ENCODE measurements at regions not wholly inside any gene's neighbourhood (a gene's known extent, or its start where the extent isn't known, plus 50 kb on each side); places are given as distances from the start of the nearest gene placed in this dataset.
"Not testable (repeated sequence)": the region's sequence is repeated elsewhere in the genome, so short reads cannot be mapped to it uniquely, and the experiment has no call there.

DNA sequence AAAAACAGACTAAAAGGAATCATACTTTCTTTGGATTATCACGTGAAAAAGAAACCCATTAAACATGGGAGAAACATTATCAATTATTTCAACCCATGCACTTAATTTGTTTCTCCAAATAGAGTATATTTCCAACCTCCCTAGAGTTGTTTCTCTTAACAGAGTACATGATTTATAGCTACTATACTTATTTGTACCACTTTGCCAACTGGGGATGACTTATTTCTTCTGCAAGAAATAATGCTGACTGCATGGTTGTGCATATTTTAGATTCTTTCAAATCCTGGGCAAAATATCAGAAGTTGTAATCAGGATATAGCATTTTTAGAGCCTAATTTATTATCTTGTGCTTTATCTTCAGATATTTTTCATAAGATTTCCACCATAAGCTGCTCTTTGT, 629.1 kb upstream of the EYS start:
- DNase-seq = no peak

DNA sequence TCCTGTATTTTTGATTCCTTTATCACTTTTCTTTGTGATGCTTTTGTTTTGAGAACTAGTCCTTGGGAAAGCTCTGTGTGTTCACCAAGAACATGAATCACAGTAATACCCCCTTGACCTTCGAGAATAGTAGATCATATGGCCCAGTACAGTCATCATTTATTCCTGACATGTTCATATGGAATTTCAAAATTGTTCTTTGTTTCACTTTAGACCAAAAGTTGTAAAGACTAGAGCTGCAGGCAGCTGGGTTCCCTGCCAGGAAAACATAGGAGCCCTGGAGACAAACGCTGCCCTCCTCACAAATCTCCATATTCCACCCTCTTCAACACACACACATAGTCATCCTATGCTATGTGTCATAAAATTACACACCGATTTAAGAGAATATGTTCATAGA, 621.2 kb upstream of the EYS start:
- DNase-seq = no peak

DNA sequence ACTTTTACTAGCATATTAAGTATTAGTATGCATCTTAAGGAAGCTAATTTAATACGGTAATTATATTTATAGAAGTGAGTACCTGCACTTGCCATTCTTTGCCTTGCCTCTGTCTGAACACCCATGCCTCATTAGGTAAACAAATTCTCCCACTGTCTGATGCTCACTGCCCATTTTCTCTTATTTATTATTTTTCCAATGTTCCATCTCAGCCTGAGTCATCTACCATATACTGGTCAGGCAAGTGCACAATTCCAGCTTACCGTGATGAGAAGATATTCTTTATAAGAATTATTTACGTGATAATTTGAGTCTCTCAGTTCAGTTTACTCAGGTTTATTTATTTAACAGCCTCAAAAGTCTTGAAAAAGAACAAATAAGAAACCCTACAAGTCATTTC, 619.2 kb upstream of the EYS start:
- DNase-seq = no peak

DNA sequence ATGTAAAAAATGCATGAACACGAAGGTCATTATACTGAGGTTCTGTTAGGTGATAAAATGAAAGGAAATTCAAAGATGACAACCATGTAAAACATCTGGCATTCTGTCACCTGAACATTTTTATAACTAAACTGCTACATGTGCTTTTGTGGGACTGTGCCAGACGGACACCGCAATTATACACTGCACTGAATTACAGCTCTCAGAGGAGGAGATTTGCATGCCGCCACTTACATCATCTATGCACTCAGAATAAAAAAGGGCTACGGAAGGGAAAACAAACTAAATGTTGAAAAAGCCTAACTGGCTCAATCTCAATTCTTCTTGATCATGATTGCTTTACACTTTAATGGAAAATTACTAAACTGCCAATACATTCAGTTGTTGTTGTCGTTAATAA, 614.0 kb upstream of the EYS start:
- no peak for DNase-seq

DNA sequence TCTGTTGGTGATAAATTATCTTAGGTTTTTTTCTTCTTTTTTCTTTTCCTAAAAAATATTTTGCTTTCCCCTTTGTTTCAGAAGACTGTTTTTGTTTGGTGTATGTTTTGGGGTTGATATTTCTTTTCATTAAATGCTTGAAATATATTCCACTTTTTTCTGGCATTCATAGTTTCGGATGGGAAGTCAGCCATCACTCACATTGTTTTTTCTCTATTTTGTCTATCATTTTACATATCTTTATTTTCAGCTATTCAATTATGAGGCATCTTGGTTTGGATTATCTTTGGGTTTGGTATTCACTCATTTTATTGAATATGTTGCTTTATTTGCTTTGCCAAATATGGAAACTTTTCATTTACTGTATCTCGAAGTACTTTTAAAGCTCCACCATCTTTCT, 600.5 kb upstream of the EYS start:
- peak; percentile 10 for DNase-seq

DNA sequence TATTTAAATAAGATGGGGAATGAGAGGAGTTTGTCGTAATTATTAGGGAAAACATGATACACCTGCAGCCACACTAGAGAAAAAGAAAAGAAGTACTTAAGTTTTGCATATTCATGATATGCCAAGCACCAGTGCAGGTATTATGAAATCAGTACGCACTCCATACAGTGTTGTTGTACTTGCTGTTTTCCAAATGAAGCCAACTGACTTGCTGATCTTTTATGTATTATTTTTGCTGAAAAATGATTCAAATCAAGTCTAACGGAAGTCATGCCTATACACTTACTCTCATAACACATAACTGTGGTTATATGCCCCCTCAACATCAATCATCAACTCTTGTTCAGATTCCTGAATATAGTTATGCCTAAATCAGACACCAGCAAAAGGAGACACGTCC, 584.9 kb upstream of the EYS start:
- no peak for DNase-seq

DNA sequence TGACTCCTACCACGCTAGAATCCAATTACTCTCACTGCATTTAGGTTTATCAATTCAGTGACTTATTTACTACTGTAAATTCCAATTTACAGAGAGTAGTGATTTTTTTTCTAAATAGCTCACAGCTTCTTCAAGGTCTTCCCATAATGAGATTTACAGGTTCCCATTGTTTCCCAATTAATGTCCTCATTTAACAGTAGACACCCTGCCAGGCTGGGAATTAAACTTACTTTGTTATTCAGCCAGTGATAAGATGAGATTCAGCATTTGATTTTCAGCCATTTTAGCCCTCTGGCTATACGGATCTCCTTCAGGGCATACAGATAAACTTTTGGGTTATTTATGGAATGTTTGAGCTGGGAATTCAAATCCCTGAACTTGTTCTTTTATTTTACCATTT, 582.9 kb upstream of the EYS start:
- no peak for DNase-seq

DNA sequence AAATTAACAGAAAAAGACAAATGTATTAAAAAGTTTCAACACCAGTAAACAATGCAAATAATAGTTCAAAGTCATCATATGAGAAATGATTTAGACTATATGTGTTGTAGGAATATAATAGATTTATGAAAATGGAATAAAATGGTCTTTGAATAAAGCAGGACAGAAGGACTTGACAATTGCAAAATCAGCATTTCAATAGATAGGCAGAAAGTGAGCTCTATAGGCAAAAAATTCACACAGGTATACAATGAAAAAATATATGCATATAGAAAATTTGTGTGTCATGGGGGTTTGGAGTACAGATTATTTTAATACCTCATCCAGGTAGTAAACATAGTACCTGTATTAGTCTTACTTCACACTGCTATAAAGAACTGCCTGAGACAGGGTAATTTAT, 571.1 kb upstream of the EYS start:
- no peak for DNase-seq

DNA sequence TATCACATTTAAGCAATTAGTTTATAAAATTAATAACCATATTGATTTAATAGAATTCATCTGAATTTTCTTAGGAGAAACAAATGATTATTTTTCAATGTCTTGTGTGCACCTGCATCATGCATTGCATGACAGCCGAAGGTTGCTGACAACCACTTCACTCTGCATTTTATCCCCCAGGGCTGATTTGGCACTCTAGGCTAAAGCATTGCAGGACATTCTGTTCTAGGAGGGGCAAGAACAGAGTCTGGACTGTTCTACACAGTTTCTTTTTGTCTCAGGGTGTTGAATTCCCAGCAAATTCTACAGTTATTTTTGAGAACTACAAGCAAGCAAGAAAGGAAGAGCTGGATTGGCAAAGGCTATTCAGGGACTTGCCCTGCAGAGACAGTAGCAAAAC, 570.4 kb upstream of the EYS start:
- no peak for DNase-seq

DNA sequence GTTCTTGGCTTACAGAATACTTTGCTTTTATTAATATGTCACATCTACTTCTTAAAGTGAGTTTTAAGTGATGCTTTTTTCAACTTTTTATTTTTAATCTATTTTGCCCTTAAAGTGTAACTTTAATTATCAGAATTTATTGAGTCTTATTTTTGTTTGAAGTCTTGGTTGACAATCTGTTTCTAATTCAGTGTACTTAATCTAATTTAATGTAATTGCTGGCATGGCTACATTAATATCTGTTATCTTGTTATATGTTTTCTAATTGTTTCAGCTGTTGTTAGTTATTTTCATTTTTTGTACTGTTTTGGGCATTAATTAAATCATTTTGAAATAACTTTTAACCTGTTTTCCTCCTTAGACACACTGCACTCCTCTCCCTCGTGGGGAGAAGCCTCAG, 558.7 kb upstream of the EYS start:
- no peak for DNase-seq

DNA sequence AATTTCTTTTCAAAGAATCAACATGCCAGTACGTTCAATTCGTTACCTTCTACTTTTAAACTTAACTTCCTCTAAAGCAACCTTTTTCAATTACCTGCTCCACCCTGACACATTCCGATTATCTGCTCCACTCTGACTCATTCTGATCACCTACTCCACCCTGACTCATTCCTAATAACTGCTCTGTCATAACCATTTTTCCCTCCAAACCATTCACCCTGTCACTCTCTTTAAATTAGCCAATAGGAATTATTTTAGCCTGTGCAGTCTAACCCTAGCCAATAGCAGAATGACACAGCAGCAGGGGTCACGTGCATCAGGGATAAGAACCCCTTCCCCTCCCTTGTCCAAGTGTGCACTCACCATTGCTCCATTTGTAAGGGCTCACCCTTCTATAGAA, 557.4 kb upstream of the EYS start:
- no peak for DNase-seq

DNA sequence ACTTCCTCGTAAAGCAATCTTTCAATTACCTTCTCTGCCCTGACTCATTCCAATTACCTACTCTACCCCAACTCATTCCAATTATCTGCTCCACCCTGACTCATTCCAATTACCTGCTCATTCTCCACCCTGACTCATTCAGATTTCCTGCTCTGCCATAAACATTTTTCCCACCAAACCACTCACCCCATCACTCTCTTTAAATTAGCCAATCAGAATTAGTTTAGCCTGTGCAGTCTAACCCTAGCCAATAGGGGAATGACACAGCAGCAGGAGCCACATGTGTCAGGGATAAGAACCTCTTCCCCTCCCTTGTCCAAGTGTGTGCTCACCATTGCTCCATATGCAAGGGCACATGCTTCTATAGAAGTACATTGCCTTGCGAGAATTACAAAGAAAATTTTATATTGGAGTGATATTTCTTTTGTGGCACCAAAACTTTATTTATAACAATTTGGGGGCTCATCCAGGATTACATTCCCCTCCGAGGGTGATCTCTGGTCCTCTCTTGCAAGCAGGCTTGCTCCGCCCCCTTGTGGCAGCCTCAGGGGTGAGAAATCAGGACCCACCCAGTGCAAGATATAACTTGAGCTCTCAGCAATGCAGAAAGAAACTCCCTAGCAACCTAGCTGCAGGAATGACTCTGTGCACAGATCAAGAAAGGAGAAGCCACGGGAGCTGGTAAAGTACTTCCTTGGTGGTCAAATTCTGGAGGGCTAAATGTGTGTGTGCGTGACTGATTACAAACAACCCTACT, 551.9 kb upstream of the EYS start:
- DNase-seq = not testable (repeated sequence)

DNA sequence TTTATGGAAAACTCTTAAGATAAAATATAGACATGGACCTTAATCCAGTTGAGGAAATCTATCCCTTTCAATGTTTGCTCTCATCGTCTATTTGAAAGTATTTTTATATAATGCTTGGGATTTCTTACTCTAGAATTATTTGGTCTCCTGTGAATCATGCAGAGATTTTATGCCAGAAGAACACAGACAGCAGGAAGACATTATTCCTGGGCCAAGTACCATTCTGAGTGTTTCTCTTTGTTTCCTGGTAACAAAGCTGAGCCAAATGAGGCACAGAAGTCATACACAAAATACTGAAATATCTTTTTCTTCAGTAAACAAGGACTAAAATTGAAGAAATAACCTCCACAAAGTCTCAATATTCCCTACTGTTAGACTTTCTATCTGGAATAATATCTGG, 538.2 kb upstream of the EYS start:
- no peak for DNase-seq

DNA sequence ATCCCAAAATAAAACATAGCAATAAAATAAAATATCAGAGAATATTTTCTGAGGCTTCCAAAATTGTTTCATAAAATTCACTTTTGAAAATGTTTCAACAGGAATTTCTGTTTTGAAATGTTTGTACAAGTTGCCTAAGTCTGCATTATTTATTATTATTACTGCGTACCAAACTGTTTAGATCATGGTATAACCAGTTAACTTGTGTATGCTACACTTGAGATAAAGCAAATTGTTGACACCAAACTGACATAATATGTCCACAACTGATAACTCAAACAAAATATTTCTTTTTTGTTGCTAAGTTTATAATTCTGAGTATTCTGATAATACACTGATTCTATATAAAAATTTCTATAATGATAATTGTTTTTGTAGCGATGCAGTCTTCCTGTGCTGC, 531.8 kb upstream of the EYS start:
- no peak for DNase-seq

DNA sequence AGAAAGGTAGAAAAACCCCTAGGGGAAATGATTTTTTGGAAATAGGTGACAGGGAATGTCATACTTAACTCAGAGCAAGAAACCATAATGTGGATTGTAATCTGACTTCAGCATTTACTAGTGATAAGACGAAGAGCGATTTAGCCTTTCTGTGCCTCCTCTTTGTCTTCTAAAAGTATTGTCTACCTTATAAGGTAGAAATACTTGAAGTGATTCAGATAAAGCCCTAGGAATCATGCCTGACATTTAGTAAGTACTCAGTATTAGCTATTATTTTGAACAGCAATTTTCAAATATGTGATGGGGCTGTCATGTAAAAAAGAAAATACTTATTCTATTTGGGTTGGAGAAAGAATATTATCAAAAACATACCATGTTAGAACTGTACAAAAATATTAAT, 525.9 kb upstream of the EYS start:
- DNase-seq = no peak

DNA sequence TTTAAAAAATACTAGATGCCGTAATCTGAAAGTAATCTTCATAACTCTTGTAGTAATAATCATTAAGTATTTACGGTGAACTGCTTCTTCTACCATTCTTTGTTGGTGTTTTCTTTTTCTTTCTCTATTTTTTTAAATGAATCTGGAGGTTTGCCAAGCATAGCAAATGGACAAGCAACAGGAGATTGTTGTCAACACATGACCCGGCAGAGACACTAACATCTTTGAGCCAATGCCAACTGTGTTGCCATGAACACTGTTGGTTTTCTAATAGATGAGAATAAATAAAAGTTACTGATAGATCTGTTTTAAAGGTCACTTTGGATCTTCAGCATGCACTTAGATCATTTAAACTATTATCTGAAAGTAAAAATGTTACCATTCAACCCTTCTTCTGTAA, 523.6 kb upstream of the EYS start:
- DNase-seq = no peak

DNA sequence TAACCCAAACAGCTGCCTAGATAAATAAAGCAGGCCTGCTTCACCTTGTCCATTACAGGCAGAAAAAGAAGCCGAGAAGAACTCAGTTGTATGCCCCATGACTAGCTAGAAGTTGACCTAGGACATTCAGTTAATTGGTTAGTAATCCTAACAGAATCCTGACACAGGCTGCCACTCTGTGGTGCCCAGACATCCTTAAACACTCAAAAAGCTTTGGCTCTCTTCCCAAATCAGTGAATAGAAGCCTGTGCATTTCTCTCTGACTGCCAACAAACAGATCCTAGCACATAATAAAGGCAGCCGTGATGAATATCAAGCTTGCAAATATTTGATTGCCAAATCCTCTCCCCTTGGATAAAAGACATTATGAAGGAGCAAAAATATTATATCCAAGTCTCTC, 519.1 kb upstream of the EYS start:
- no peak for DNase-seq

DNA sequence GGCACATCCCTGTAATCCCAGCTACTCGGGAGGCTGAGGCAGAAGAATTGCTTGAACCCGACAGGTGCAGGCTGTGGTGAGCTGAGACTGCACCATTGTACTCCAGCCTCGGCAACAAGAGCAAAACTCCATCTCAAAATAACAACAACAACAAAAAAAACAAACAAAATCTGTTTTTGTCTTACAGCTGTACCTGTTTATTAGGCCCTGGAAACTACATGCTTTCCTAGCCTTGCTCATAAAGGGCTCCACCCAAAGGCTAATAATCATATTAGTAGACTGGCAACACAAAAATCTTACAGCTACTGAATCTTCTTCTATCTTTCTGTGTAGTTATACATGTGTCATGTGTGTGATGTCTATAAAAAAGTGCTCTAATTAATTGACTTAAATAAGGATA, 503.9 kb upstream of the EYS start:
- peak; percentile 8 for DNase-seq

DNA sequence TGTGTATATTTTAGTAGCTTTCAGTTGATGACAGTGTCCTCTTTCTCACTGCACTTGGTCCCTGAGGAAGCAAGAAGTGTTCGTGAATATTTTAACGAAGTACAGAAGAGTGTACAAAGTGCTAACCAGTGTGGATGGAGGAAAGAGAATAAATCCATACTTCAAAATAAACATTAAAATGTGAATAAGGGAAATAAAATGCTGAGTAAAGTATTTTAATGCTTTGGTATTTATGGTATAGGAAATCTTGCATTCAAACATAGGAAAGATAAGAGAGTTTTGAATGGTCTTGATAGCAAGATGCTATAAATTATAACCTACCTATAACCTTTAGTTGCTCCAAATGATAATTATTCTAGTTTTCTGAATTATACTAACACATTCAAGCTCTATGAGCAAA, 493.4 kb upstream of the EYS start:
- no peak for DNase-seq

DNA sequence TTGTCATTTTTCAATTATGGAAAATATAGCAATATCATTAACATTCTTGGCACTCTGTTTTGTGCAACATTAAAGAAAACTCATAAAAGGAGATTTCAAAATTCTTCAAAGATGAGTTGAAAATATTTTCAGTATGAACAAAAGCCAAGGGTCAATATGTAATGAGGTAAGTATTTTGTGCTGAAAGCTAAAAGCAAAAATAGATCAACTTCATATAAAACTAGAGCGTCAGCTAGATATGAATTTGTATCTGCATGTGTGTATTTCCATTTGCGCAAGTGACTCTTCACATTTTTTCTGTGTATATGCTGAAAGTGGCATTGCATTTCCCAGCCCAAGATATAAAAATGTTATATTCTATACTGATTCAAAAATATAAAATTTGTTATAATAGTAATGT, 492.1 kb upstream of the EYS start:
- DNase-seq = no peak

DNA sequence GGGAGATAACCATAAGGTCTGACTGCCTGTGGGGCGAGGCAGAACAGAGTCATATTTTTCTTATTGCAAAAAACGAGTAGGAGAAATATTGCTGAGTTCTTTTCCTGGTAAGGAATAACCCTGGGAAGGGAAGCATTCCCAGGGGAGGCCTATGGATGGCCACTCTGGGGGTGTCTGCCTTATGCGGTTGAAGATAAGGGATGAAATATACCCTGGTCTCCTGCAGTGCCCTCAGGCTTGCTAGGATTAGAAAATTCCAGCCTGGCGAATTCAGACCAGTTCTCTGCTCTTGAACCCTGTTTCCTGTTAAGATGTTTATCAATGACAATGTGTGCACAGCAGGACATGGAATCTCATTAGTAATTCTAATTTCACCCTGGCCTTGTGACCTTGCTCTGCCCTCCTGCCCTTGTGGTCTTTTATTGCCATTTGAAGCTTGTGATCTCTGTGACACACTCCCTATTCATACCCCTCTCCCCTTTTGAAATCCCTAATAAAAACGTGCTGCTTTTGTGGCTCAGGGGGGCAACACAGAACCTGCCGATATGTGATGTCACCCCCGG, 491.1 kb upstream of the EYS start:
- DNase-seq = no peak

DNA sequence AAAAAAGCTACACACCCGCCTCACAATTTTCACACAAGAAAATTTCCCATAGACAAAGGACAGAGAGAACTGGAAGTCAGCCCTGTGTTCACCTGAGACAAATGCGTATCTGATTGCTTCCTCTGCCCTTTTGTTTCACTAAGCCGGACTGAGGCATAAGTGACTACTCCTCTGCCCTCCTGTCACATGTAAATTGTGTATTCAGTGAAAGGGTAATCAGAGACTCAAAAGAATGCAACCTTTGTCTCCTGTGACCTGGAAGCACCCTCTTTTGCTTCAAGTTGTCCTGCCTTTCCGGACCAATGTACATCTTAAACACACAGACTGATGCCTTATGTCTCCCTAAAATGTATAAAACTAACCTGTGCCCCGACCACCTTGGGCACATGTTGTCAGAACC, 483.8 kb upstream of the EYS start:
- DNase-seq = no peak

DNA sequence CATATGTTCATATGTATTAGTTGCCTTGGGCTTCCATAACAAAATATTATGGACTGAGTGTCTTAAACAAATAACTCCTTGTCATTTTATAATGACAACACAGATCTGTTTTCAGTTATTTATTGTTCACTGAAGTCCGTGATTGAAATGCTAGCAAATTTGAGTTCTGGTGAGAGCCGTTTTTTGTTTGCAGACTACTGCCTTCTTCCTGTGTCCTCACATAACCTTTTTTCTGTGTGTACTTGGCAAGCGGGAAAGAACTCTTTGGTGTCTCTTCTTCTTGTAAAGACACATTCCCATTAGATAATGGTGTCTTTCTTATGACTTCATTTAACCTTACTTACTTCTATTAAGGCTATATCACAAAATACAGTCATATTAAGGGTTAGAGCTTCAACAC, 482.9 kb upstream of the EYS start:
- no peak for DNase-seq

DNA sequence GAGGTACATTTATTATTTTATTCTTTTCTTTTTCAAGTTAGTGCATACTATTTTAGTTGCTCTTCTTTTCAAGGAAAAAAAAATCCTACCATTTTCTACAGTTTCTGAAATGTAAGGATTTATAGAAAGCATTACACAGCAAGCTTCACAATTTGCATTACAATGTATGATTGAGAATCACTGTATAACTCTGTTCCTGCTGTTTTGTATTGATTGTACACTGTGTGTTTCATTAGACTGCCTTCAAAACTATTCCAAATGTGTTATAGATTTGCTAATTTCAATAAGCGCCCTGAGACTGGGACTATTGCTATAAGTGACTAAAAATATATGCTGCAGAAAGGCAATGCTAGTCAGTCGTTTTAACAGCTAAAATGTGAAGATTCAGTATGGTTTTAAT, 479.7 kb upstream of the EYS start:
- DNase-seq = no peak

DNA sequence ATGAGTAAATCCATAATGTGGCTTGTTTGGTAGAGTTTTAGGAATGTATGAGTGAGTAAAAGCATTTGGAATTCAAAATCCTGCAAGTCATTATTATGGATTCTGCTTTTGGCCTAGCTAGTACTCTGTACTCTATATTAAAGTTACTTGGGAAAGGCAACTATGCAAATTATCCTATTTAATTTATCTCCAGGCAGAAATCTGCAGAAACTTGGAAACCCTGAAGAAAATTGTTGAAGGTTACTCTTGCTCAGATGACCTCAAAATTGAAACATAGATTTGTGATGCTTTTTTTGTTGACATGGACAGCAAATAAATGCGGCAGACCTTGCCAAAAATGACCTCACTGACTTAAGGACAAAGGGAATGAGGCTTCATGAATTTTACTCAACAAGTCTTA, 477.1 kb upstream of the EYS start:
- no peak for DNase-seq

Data from eye (tissue), 1 donor.